GM13976 (cell line): ENCODE measurements at regions not wholly inside any gene's neighbourhood (a gene's known extent, or its start where the extent isn't known, plus 50 kb on each side); places are given as distances from the start of the nearest gene placed in this dataset.

Experiments used
- DNase-seq: peaks from one replicate; pipeline ENCODE4 v3.0.0; 2012; ENCODE audit warnings: low spot score
- in situ Hi-C: fragments of 300-500 bp; cut with MboI; formaldehyde crosslinking; loops from one replicate; pipeline ENCODE4 v1.12.0; 2022; ENCODE audit warnings: low sequenced_read_pairs, mixed read lengths, inconsistent platforms; ENCODE audit not compliant: unreplicated experiment
- TF ChIP-seq, protein P1 (sequence below): IDR thresholded peaks from 2 replicates; pipeline ENCODE4 v1.5.1; 2012; ENCODE audit warnings: borderline replicate concordance, mild to moderate bottlenecking; ENCODE audit not compliant: insufficient read depth; ENCODE audit errors: extremely low read depth, missing control alignments, control extremely low read depth

DNA sequence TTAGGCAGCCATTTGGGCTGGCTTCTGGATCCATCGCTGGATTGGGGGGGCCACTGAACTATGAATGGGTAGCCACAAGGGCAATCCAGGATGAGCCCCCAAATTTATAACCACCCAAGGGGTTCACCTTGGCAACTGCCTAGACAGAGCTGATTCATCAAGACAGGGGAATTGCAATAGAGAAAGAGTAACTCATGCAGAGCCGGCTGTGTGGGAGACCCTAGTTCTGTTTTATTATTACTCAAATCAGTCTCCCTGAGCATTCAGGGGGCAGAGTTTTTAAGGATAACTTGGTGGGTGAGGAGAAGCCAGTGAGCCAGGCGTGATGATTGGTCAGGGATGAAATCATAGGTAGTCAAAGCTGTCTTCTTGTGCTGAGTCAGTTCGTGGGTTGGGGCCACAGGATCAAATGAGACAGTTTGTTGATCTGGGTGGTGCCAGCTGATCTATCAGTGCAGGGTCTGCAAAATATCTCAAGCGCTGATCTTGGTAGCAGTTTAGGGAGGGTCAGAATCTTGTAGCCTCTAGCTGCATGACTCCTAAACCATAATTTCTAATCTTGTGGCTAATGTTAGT is 57.9 kb downstream of the DNAJB9 start:
- TF ChIP-seq, protein P1, sequence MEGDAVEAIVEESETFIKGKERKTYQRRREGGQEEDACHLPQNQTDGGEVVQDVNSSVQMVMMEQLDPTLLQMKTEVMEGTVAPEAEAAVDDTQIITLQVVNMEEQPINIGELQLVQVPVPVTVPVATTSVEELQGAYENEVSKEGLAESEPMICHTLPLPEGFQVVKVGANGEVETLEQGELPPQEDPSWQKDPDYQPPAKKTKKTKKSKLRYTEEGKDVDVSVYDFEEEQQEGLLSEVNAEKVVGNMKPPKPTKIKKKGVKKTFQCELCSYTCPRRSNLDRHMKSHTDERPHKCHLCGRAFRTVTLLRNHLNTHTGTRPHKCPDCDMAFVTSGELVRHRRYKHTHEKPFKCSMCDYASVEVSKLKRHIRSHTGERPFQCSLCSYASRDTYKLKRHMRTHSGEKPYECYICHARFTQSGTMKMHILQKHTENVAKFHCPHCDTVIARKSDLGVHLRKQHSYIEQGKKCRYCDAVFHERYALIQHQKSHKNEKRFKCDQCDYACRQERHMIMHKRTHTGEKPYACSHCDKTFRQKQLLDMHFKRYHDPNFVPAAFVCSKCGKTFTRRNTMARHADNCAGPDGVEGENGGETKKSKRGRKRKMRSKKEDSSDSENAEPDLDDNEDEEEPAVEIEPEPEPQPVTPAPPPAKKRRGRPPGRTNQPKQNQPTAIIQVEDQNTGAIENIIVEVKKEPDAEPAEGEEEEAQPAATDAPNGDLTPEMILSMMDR = no peak
- in situ Hi-C loops = no loop called here
- DNase-seq = no peak

DNA sequence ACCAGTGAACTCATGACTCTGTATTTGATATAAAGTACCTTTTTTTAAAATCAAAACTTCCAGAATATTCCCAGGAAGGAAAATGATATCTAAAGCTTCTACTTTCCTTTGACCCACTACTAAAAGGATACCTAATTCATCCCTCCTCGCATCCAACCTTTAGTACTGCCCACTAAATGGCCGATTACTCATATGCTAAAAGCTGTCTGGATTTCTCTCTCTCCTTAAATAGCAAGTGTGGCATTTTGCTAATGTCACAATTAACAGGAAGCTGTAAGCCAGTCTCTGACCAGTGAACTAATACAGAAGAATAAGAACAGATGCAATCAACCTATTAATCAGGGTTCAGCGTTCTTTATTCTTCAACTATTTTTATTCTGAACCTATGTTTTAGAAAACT is 59.0 kb downstream of the DNAJB9 start:
- DNase-seq = no peak
- TF ChIP-seq, protein P1 = no peak
- in situ Hi-C loops = no loop called here

DNA sequence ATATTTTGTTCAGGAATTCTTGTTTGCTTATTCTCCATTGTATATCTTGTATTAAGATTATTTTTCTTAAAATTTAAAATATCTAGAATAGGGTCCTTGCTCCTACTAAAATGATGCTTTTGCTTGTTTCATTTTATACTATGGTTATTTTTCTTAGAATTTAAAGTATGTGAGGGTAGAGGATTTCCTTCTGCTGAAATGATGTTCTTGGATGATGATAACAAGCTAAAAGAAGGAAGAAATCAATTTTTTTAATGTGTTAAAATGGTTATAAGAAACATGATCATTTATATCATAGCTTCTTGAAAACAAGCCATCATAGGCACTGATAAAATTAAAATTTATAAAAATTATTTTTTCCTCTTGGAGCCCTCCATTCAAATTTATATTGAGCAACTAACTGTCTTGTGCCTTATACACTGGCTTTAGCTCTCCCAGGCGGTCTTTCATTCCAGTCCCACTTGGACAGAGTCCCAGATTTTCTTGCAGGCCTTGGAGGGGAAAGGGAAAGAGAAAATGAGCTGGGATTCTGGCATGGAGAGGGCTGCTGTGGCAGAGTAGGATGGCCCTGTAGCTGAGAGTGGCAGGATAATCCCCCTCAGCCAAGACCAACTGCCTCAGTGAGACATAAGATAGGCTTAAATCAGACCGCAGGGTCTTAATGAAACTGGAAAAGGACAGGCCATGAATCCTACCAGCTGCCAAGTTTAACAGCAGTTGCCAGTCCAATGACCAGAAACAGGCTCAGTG is 60.2 kb downstream of the DNAJB9 start:
- in situ Hi-C loops = no loop called here
- TF ChIP-seq, protein P1 = no peak
- DNase-seq = no peak

DNA sequence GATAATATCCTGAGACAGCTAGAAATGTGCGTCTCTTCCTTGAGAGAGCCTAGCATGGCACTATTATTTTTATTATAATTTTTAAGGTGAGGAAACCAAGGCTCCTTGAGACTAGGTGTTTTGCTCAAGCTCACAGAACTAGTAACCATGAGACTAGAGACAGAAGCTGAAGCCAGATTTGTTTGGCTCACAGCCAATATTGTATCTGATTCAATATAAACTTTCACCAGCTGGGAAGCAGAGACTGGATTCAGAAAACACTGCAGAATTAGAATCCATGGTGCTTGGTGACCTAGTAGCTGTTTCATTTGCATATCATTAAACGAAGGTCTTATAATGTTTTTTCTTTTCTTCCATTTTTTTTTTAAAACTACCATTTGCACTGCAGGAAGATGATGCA is 64.4 kb downstream of the DNAJB9 start:
- TF ChIP-seq, protein P1 = no peak
- in situ Hi-C loops = no loop called here
- no peak for DNase-seq

DNA sequence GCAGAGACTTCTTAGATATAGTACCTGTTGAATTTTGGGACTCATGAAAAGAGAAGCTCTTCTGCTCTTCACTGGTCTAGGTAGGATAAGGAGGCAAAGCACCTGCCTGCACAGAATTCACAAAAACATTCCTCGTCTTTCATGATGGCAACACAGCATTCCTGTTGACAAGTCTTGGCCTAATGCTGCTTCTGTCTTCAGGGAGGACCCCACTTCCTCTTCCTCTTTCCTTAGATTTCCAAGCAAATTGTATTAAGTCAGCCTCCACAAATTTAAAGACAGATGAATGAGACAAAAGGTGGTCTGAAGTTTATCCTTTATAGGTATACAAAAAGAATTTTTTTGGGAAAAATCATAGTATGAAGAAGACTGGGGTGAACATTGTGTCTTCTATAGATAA is 64.9 kb downstream of the DNAJB9 start:
- no peak for DNase-seq
- TF ChIP-seq, protein P1 = no peak
- in situ Hi-C loops = no loop called here

DNA sequence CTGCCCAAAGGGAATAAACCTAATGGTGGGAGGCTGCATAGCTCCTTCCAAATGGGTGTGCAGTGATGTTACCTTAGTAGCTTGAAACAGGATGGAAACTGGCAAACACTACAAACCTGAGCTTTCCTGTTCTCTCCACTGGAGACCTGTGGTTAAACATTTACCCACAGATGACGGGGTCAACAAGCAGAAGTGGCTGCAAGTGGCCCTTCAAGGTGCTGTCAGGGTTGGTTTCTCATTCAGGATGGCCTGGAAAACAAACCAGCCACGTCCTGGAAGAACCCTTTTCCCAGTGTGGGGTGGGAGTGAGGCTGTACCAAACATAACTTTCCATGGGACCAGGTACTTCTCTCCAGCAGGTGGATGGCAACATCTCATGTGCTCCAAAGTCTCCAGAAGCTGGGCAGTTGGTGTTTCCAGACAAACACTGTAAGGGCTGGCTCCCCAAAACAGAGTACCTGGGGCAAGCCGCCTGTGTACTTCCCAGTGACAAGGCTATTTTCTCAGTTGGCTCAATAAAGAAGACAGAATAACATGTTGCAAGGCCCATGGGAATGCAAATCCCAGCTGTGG is 67.5 kb downstream of the DNAJB9 start:
- in situ Hi-C loops = no loop called here
- TF ChIP-seq, protein P1 = no peak
- no peak for DNase-seq
